ENCODE measurements at regions not wholly inside any gene's neighbourhood (a gene's known extent, or its start where the extent isn't known, plus 50 kb on each side); places are given as distances from the start of the nearest gene placed in this dataset.

- Histone ChIP-seq H3K36me3 (ENCODE audit: low read depth) (no peaks in the 10 kb centered on the region), H3K9me3 (no peaks in the 10 kb centered on the region), H3K4me3 (no peak overlapping the region), H3K4me1 (ENCODE audit: low read depth) (peaks cover 3% of the 10 kb centered on the region)
- no peak for TF ChIP-seq CTCF (IDR thresholded peaks at IDR 0.05)
- ATAC-seq (peak; percentile 59), DNase-seq (peak in 1 of 3 donors; percentile 75)
- intact Hi-C loops (cut with DNase I, micrococcal nuclease) = loop anchor here in 1 of 2 donors (5.0 kb wide), 1 partner anchor 50 kb away; no protein-coding TSS in a partner anchor
Observed at GRCh38 chr12:92552412-92553108, 150.2 kb upstream of the PLEKHG7 start.

- Histone ChIP-seq H3K4me1 (ENCODE audit: low read depth) (peaks cover 9% of the 10 kb centered on the region), H3K9me3 (no peaks in the 10 kb centered on the region), H3K36me3 (ENCODE audit: low read depth) (no peaks in the 10 kb centered on the region), H3K4me3 (no peak overlapping the region)
- TF ChIP-seq CTCF (IDR thresholded peaks at IDR 0.05) = no peak
- ATAC-seq (peak; percentile 31), DNase-seq (no peak)
- intact Hi-C loops (cut with DNase I, micrococcal nuclease) = loop anchor here in 1 of 2 donors (5.0 kb wide), 1 partner anchor 50 kb away; no protein-coding TSS in a partner anchor
Observed at GRCh38 chr12:92551853-92552397, 150.9 kb upstream of the PLEKHG7 start.

GRCh38 chr12:92551210-92551609 is 151.6 kb upstream of the PLEKHG7 start:
- Histone ChIP-seq H3K9me3 (no peaks in the 10 kb centered on the region), H3K4me1 (ENCODE audit: low read depth) (peaks cover 11% of the 10 kb centered on the region), H3K36me3 (ENCODE audit: low read depth) (no peaks in the 10 kb centered on the region), H3K4me3 (no peak overlapping the region)
- ATAC-seq (no peak), DNase-seq (no peak)
- no peak for TF ChIP-seq CTCF (IDR thresholded peaks at IDR 0.05)
- intact Hi-C loops (cut with DNase I, micrococcal nuclease) = loop anchor here in 1 of 2 donors (5.0 kb wide), 1 partner anchor 49 kb away; no protein-coding TSS in a partner anchor

- peaks cover 16% of the 10 kb centered on the region for H3K4me1 ChIP-seq (ENCODE audit: low read depth)
- intact Hi-C loops (cut with DNase I, micrococcal nuclease) = loop anchor here in 1 of 2 donors (5.0 kb wide), 1 partner anchor 48 kb away; no protein-coding TSS in a partner anchor
- no peak for TF ChIP-seq CTCF (IDR thresholded peaks at IDR 0.05)
Observed at GRCh38 chr12:92550661-92551060, 152.1 kb upstream of the PLEKHG7 start.

GRCh38 chr12:92550254-92550653 is 152.5 kb upstream of the PLEKHG7 start:
- ATAC-seq = peak; percentile 34
- no peak for DNase-seq
- intact Hi-C loops (cut with DNase I, micrococcal nuclease) = loop anchor here in 1 of 2 donors (5.0 kb wide), 1 partner anchor 48 kb away; no protein-coding TSS in a partner anchor
- Histone ChIP-seq H3K36me3 (ENCODE audit: low read depth) (no peaks in the 10 kb centered on the region), H3K4me1 (ENCODE audit: low read depth) (peaks cover 16% of the 10 kb centered on the region), H3K9me3 (no peaks in the 10 kb centered on the region), H3K4me3 (no peak overlapping the region)
- no peak for TF ChIP-seq CTCF (IDR thresholded peaks at IDR 0.05)

More at GRCh38 chr12:92550661-92551060, 152.1 kb upstream of the PLEKHG7 start:
- DNase-seq (no peak), ATAC-seq (no peak)
- Histone ChIP-seq H3K9me3 (no peaks in the 10 kb centered on the region), H3K36me3 (ENCODE audit: low read depth) (no peaks in the 10 kb centered on the region), H3K4me3 (no peak overlapping the region)

All from mucosa of descending colon (tissue), 3 donors.